Loucy (cell line): ENCODE measurements at regions not wholly inside any gene's neighbourhood (a gene's known extent, or its start where the extent isn't known, plus 50 kb on each side); places are given as distances from the start of the nearest gene placed in this dataset.

Source experiments
- H2AFZ ChIP-seq: fragments of 200-600 bp; sonication (generic); 2 replicates; pipeline ENCODE4 v1.6.0; 2016; ENCODE audit warnings: antibody characterized with exemption, mild to moderate bottlenecking, low read length, moderate library complexity
- H3F3A ChIP-seq: fragments of 200-600 bp; 2 replicates; pipeline ENCODE4 v1.6.0; 2016; ENCODE audit warnings: antibody characterized with exemption, low read depth, mild to moderate bottlenecking
- H3K27me3 ChIP-seq: fragments of 200-600 bp; sonication (generic); 2 replicates; pipeline ENCODE4 v1.6.1; 2014; ENCODE audit warnings: low read length, mild to moderate bottlenecking; ENCODE audit not compliant: insufficient read depth, poor library complexity, severe bottlenecking
- H3K36me3 ChIP-seq: fragments of 200-600 bp; sonication (generic); 2 replicates; pipeline ENCODE4 v1.6.1; 2016; ENCODE audit warnings: low read length; ENCODE audit not compliant: insufficient read depth
- H3K4me1 ChIP-seq: fragments of 200-600 bp; sonication (generic); 2 replicates; pipeline ENCODE4 v1.5.1; 2014; ENCODE audit warnings: low read length, mild to moderate bottlenecking; ENCODE audit not compliant: insufficient read depth, poor library complexity, severe bottlenecking
- H3K4me2 ChIP-seq: fragments of 200-600 bp; sonication (generic); 2 replicates; pipeline ENCODE4 v1.6.0; 2014; ENCODE audit warnings: antibody characterized with exemption, low read length, low read depth, mild to moderate bottlenecking; ENCODE audit not compliant: poor library complexity, severe bottlenecking
- H3K4me3 ChIP-seq: fragments of 200-600 bp; sonication (generic); 2 replicates; pipeline ENCODE4 v1.5.1; 2014; ENCODE audit warnings: low read length, mild to moderate bottlenecking, mixed read lengths; ENCODE audit not compliant: poor library complexity, severe bottlenecking
- H3K79me2 ChIP-seq: fragments of 200-600 bp; sonication (generic); 2 replicates; pipeline ENCODE4 v1.6.1; 2014; ENCODE audit warnings: low read length; ENCODE audit not compliant: insufficient read depth
- H3K9ac ChIP-seq: fragments of 200-600 bp; sonication (generic); 2 replicates; pipeline ENCODE4 v1.6.0; 2014; ENCODE audit warnings: mild to moderate bottlenecking, low read depth, low read length, moderate library complexity; ENCODE audit not compliant: poor library complexity, severe bottlenecking
- H3K9me2 ChIP-seq: fragments of 200-600 bp; sonication (generic); replicated peaks from 2 replicates; pipeline ENCODE4 v1.6.1; 2016; ENCODE audit warnings: low read depth, low read length, mixed read lengths
- H3K9me3 ChIP-seq: fragments of 200-600 bp; sonication (generic); 2 replicates; pipeline ENCODE4 v1.6.1; 2014; ENCODE audit warnings: mild to moderate bottlenecking, antibody characterized with exemption, low read length, low read depth; ENCODE audit not compliant: insufficient read depth
- H4K20me1 ChIP-seq: fragments of 200-600 bp; sonication (generic); 2 replicates; pipeline ENCODE4 v1.6.0; 2014; ENCODE audit warnings: antibody characterized with exemption, low read length, mild to moderate bottlenecking; ENCODE audit not compliant: insufficient read depth, poor library complexity, severe bottlenecking
- CTCF ChIP-seq: fragments of 200-600 bp; sonication (generic); conservative IDR thresholded peaks from 2 replicates; pipeline ENCODE4 v1.5.1; 2014; ENCODE audit warnings: mild to moderate bottlenecking, antibody characterized with exemption, low read length
- EZH2phosphoT487 ChIP-seq: fragments of 200-600 bp; IDR thresholded peaks from 2 replicates; pipeline ENCODE4 v1.6.1; 2018; ENCODE audit warnings: antibody characterized with exemption, mild to moderate bottlenecking, moderate library complexity, borderline replicate concordance

GRCh38 chr2:433216-433615 is 145.3 kb upstream of the ALKAL2 start:
- Histone ChIP-seq H3K9ac (no peak overlapping the region), H2AFZ (no peak overlapping the region), H3K4me1 (peaks cover 12% of the 10 kb centered on the region), H3K4me3 (no peak overlapping the region), H3K9me2 (no peaks in the 10 kb centered on the region), H3K36me3 (no peaks in the 10 kb centered on the region), H3K4me2 (no peak overlapping the region), H3K27me3 (no peaks in the 10 kb centered on the region), H3K79me2 (no peaks in the 10 kb centered on the region), H4K20me1 (no peaks in the 10 kb centered on the region), H3F3A (no peaks in the 10 kb centered on the region), H3K9me3 (no peaks in the 10 kb centered on the region)
- TF ChIP-seq EZH2phosphoT487 (no peak), CTCF (no peak)

DNA sequence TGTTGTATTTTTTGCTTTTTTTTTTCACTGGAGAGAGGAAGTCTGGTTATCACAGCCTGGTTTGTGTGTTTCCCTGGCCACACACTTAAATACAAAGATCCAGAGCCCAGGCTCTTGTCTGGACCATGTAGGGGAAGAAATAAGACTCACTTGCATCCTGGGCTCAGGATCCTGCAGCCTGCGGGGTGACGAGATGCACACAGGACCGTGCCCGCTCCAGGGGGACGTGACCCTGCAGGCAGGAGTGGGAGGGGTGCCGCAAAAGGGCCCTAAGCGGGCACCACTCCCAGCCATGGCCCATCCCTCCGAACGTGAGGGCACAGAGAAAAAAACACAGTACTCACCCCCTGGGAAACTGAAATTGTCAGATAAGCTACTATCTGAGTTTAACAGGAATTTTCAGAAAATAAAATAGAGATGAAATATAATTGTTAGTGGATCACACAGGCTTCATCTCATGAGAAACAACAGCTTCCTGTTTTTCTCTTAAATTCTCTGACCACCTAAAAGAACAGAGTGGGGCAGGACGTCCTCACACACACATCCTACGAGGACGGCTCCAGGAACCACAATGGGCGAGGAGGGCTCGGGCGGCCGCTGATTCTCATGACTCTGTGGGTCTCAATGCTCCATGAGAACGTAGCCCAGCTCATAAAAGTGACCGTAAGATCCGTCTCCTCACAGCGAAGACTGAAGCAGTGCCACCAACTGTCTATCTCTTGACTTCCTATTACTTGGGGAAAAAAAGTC is 142.6 kb upstream of the ALKAL2 start:
- H3K4me2 ChIP-seq: no peak overlapping the region

DNA sequence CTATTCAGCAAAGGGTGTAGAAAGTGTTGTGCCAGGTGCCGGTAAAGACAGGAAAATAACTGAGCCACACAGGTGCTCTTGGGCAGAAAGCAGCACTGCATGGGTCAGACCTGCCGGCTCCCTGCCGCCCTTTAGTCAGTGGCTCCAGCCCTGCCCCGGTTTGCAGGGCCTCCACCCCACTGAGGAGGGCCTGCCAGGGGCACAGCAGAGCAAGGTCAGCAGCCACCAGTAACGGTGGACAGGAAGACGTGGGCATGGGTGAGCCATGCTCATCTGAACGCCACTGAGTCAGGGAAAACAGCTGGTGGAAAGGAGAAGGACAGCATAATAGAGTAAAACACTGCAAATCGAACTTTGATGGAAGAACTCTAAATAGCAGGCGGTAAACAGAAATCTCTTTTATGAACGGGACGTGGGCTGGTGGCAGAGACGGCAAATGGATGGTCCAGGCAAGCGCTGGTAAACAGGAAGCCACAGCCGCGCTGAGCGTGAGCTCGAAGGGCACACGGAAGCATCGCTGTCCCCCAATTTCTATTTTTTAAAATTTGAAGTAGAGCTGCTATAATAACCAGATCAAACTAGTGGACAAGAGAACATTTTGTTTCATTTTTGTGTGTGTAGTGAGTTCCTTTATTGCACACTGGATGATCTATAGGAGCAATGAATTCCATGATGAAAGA is 141.8 kb upstream of the ALKAL2 start:
- H4K20me1 ChIP-seq: no peaks in the 10 kb centered on the region
- H2AFZ ChIP-seq: no peak overlapping the region
- no peak overlapping the region for H3K4me3 ChIP-seq
- no peaks in the 10 kb centered on the region for H3K9me2 ChIP-seq
- no peak overlapping the region for H3K9ac ChIP-seq
- no peaks in the 10 kb centered on the region for H3K36me3 ChIP-seq
- no peak for TF ChIP-seq CTCF
- no peak for TF ChIP-seq EZH2phosphoT487
- no peaks in the 10 kb centered on the region for H3K27me3 ChIP-seq
- no peaks in the 10 kb centered on the region for H3K9me3 ChIP-seq
- H3K4me1 ChIP-seq: peaks cover 6% of the 10 kb centered on the region
- no peak overlapping the region for H3K4me2 ChIP-seq
- no peaks in the 10 kb centered on the region for H3K79me2 ChIP-seq
- H3F3A ChIP-seq: no peaks in the 10 kb centered on the region

More for the DNA sequence above, 142.6 kb upstream of the ALKAL2 start:
- no peak for TF ChIP-seq CTCF
- TF ChIP-seq EZH2phosphoT487: no peak
- Histone ChIP-seq H3K9ac (no peak overlapping the region), H3K36me3 (no peaks in the 10 kb centered on the region), H3K79me2 (no peaks in the 10 kb centered on the region), H2AFZ (no peak overlapping the region), H3K9me2 (no peaks in the 10 kb centered on the region), H3K9me3 (no peaks in the 10 kb centered on the region), H4K20me1 (no peaks in the 10 kb centered on the region), H3K4me3 (no peak overlapping the region), H3F3A (no peaks in the 10 kb centered on the region), H3K4me1 (peaks cover 6% of the 10 kb centered on the region), H3K27me3 (no peaks in the 10 kb centered on the region)
